Endothelial cell of umbilical vein (primary cell): ENCODE measurements at regions not wholly inside any gene's neighbourhood (a gene's known extent, or its start where the extent isn't known, plus 50 kb on each side); places are given as distances from the start of the nearest gene placed in this dataset.

Experiments
- BruUV-seq: library from RNA; stranded (reverse); fragments of 400-500 nt; replicated peaks from 2 replicates; lab custom pipeline; 2021; lab: Mats Ljungman, UMichigan
- CTCF ChIA-PET: fragments of 300-600, 350-600 bp; sonication (Branson Sonifier 250); formaldehyde crosslinking; loops from one replicate; lab custom pipeline; 2021; ENCODE audit warnings: antibody characterized with exemption, inconsistent platforms; lab: Charles Lee
- POLR2A ChIA-PET: fragments of 300-600, 350-600 bp; sonication (Branson Sonifier 250); formaldehyde crosslinking; loops from one replicate; lab custom pipeline; 2021; ENCODE audit warnings: antibody characterized with exemption, inconsistent platforms; lab: Charles Lee
- DNase-seq: peaks from one replicate; pipeline ENCODE4 v3.0.0-alpha.2; 2011; ENCODE audit warnings: low read depth, low spot score
- FAIRE-seq: peaks from 2 replicates; lab custom pipeline; 2011; peaks lifted over from hg19 to GRCh38; lab: Jason Lieb, UNC
- H2AFZ ChIP-seq: 2 replicates; pipeline ENCODE4 v1.6.0; 2012; ENCODE audit warnings: low read depth, low read length, control low read depth, inconsistent platforms
- H3K27ac ChIP-seq: 2 replicates; pipeline ENCODE4 v1.5.1; 2011; ENCODE audit warnings: low read depth, mild to moderate bottlenecking, control low read depth, low read length, moderate library complexity; ENCODE audit not compliant: insufficient read depth
- H3K27me3 ChIP-seq, 2 experiments: 2 replicates each; pipeline versions ENCODE4 v1.6.0 to v1.6.1; 2011; ENCODE audit warnings: low read length in 2 of 2, mixed read lengths in 1 of 2; ENCODE audit not compliant: control insufficient read depth in 2 of 2, insufficient read depth in 2 of 2
- H3K36me3 ChIP-seq, 2 experiments: 2 replicates in 1 of 2; 3 replicates in 1 of 2; pipeline ENCODE4 v1.5.1; 2011; ENCODE audit warnings: low read length in 2 of 2, mild to moderate bottlenecking in 1 of 2, moderate library complexity in 1 of 2; ENCODE audit not compliant: control insufficient read depth in 2 of 2, insufficient read depth in 2 of 2; ENCODE audit errors: extremely low read depth in 1 of 2
- H3K4me1 ChIP-seq: 3 replicates; pipeline ENCODE4 v1.5.1; 2011; ENCODE audit warnings: mild to moderate bottlenecking, low read length; ENCODE audit not compliant: control insufficient read depth, insufficient read depth; ENCODE audit errors: extremely low read depth
- H3K4me2 ChIP-seq: 2 replicates; pipeline ENCODE4 v1.6.1; 2011; ENCODE audit warnings: low read length, control low read depth, mixed read lengths; ENCODE audit not compliant: insufficient read depth
- H3K4me3 ChIP-seq, 3 experiments: fragments of 200-600 bp in 1 of 3; sonication (generic), shearing (Covaris generic) in 1 of 3; replicated peaks in 1 of 3; 2 replicates each; pipeline ENCODE4 v1.5.1; 2011 to 2016; ENCODE audit warnings: control low read depth in 3 of 3, low read length in 3 of 3, mild to moderate bottlenecking in 2 of 3, inconsistent platforms in 1 of 3, low read depth in 1 of 3, moderate library complexity in 1 of 3; ENCODE audit not compliant: insufficient read depth in 1 of 3
- H3K79me2 ChIP-seq: 2 replicates; pipeline ENCODE4 v1.6.0; 2012; ENCODE audit warnings: low read length, inconsistent platforms; ENCODE audit not compliant: control insufficient read depth, insufficient read depth
- H3K9ac ChIP-seq: replicated peaks from 2 replicates; pipeline ENCODE3; 2011; ENCODE audit warnings: low read length, control low read depth; ENCODE audit not compliant: insufficient read depth; ENCODE audit errors: extremely low read depth
- H3K9me1 ChIP-seq: replicated peaks from 3 replicates; pipeline ENCODE4 v1.6.0; 2011; ENCODE audit warnings: mild to moderate bottlenecking, low read length; ENCODE audit not compliant: control insufficient read depth, insufficient read depth; ENCODE audit errors: extremely low read depth
- H3K9me3 ChIP-seq: replicated peaks from 2 replicates; pipeline ENCODE4 v1.5.1; 2012; ENCODE audit warnings: low read length, inconsistent platforms; ENCODE audit not compliant: control insufficient read depth, insufficient read depth
- H4K20me1 ChIP-seq: replicated peaks from 2 replicates; pipeline ENCODE3; 2011; ENCODE audit warnings: mild to moderate bottlenecking, low read length; ENCODE audit not compliant: control insufficient read depth, insufficient read depth; ENCODE audit errors: extremely low read depth
- CTCF ChIP-seq, 2 donors: IDR thresholded peaks; 1 replicate in 1 of 2; 2 replicates in 1 of 2; pipeline ENCODE4 v1.5.1; 2011; ENCODE audit warnings: low read length in 2 of 2, mild to moderate bottlenecking in 2 of 2, moderate library complexity in 2 of 2, control low read depth in 1 of 2, inconsistent platforms in 1 of 2, low read depth in 1 of 2; ENCODE audit not compliant: insufficient read depth in 1 of 2; ENCODE audit errors: extremely low read depth in 1 of 2
- EZH2 ChIP-seq: IDR thresholded peaks from 2 replicates; pipeline ENCODE4 v1.6.1; 2012; ENCODE audit warnings: borderline replicate concordance, low read depth, mild to moderate bottlenecking, moderate library complexity, low read length, inconsistent platforms; ENCODE audit not compliant: severe bottlenecking
- FOS ChIP-seq: IDR thresholded peaks from 2 replicates; pipeline ENCODE4 v1.6.1; 2011; ENCODE audit warnings: mild to moderate bottlenecking, low read length, moderate library complexity, borderline replicate concordance; ENCODE audit not compliant: insufficient read depth
- GATA2 ChIP-seq: IDR thresholded peaks from 2 replicates; pipeline ENCODE4 v1.7.0; 2011; ENCODE audit warnings: low read depth, mild to moderate bottlenecking, moderate library complexity, mixed read lengths, low read length; ENCODE audit not compliant: insufficient read length, insufficient read depth
- JUN ChIP-seq: IDR thresholded peaks from 2 replicates; pipeline ENCODE4 v1.6.1; 2011; ENCODE audit warnings: borderline replicate concordance, low read depth; ENCODE audit not compliant: insufficient read length, insufficient read depth
- MYC ChIP-seq: IDR thresholded peaks from one replicate; pipeline ENCODE4 v1.6.1; 2011; ENCODE audit warnings: mild to moderate bottlenecking, low read depth, low read length
- POLR2A ChIP-seq: IDR thresholded peaks from 2 replicates; pipeline ENCODE4 v1.6.1; 2012; ENCODE audit warnings: low read depth, mild to moderate bottlenecking, control low read depth, low read length
- POLR2AphosphoS5 ChIP-seq: IDR thresholded peaks from 2 replicates; pipeline ENCODE4 v1.6.1; 2012; ENCODE audit warnings: low read depth, mild to moderate bottlenecking, control low read depth, low read length, moderate library complexity; ENCODE audit not compliant: insufficient read depth
- dilution Hi-C: fragments of 300-500 bp; cut with MboI; formaldehyde crosslinking; loops from one replicate; pipeline ENCODE4 v1.15.0; 2019; ENCODE audit warnings: low sequenced_read_pairs; ENCODE audit not compliant: extremely low pct_ligation_motif_present
- intact Hi-C: fragments of 100-400 bp; cut with micrococcal nuclease; formaldehyde crosslinking; loops from one replicate; pipeline ENCODE4 v1.10.0; 2022
- TF ChIP-seq, protein P1 (sequence below): IDR thresholded peaks from 2 replicates; pipeline ENCODE4 v1.6.1; 2011; ENCODE audit not compliant: insufficient read depth, insufficient read length

GRCh38 chr1:170301596-170301995 is 155.8 kb downstream of the NTMT2 start:
- CTCF ChIA-PET: no interaction called here
- H3K27ac ChIP-seq: no peak overlapping the region
- no peak overlapping the region for H3K4me2 ChIP-seq
- H4K20me1 ChIP-seq: no peaks in the 10 kb centered on the region
- H3K9ac ChIP-seq: no peak overlapping the region
- H3K9me1 ChIP-seq: no peaks in the 10 kb centered on the region
- H2AFZ ChIP-seq: no peak overlapping the region
- DNase-seq (no peak), FAIRE-seq (no peak)
- H3K36me3 ChIP-seq: no peaks in the 10 kb centered on the region
- no peaks in the 10 kb centered on the region for H3K4me1 ChIP-seq
- TF ChIP-seq JUN: no peak
- TF ChIP-seq POLR2A: no peak
- TF ChIP-seq FOS: no peak
- TF ChIP-seq GATA2: no peak
- no peak for TF ChIP-seq POLR2AphosphoS5
- TF ChIP-seq, protein P1, sequence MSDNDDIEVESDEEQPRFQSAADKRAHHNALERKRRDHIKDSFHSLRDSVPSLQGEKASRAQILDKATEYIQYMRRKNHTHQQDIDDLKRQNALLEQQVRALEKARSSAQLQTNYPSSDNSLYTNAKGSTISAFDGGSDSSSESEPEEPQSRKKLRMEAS: no peak
- TF ChIP-seq CTCF (IDR thresholded peaks at IDR 0.05; ENCODE audit: extremely low read depth in 1 of 2, insufficient read depth in 1 of 2, low read depth in 1 of 2, low read length in 2 of 2): no peak
- TF ChIP-seq MYC: no peak
- TF ChIP-seq EZH2: no peak
- no peaks in the 10 kb centered on the region for H3K9me3 ChIP-seq
- H3K4me3 ChIP-seq: no peak overlapping the region
- dilution Hi-C loops (no loop called here), intact Hi-C loops (no loop called here)
- POLR2A ChIA-PET: no interaction called here
- no TSS peak for BruUV-seq
- no peaks in the 10 kb centered on the region for H3K79me2 ChIP-seq
- no peaks in the 10 kb centered on the region for H3K27me3 ChIP-seq
